ENCODE measurements at regions not wholly inside any gene's neighbourhood (a gene's known extent, or its start where the extent isn't known, plus 50 kb on each side); places are given as distances from the start of the nearest gene placed in this dataset.

DNA sequence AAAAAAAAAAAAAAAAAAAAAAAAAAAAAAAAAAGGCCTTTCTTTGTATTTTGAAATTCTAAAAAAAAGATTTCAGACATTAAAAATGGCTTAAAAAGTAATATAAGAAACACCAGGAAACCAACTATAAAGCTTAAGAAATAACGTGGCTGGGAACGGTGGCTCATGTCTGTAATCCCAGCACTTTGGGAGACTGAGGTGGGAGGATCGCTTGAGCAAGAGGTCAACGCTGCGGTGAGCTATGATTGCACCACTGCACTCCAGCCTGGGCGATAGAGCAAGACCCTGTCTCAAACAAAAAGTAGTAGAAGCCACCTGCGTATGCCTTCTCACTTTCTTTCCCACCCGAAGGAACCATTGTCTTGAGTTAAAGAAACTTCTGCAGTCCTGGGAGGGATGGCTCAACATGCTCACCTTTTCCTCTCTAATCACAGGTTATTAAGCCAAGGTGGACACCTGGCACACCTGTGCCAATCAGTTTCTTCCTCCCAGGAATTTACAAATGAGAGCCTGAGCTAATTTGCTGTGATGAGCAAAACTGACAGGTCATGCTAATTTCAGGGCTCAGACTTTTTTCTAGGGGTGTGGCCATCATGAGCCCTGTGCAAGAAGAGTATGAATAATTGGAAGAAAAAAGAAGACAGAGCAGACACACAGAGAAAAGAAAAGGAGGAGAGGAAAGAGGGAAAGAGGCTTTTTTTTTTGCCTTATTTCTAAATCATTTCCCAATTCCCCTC is 72.0 kb upstream of the PARD3 start:
- TF ChIP-seq, protein P1, sequence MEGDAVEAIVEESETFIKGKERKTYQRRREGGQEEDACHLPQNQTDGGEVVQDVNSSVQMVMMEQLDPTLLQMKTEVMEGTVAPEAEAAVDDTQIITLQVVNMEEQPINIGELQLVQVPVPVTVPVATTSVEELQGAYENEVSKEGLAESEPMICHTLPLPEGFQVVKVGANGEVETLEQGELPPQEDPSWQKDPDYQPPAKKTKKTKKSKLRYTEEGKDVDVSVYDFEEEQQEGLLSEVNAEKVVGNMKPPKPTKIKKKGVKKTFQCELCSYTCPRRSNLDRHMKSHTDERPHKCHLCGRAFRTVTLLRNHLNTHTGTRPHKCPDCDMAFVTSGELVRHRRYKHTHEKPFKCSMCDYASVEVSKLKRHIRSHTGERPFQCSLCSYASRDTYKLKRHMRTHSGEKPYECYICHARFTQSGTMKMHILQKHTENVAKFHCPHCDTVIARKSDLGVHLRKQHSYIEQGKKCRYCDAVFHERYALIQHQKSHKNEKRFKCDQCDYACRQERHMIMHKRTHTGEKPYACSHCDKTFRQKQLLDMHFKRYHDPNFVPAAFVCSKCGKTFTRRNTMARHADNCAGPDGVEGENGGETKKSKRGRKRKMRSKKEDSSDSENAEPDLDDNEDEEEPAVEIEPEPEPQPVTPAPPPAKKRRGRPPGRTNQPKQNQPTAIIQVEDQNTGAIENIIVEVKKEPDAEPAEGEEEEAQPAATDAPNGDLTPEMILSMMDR (IDR thresholded peaks at IDR 0.05; ENCODE audit: borderline replicate concordance, extremely low read depth, low read length, poor library complexity, severe bottlenecking): no peak
- TF ChIP-seq EZH2 (IDR thresholded peaks at IDR 0.05; ENCODE audit: borderline replicate concordance, low read depth, low read length, severe bottlenecking): no peak
